ENCODE measurements at regions not wholly inside any gene's neighbourhood (a gene's known extent, or its start where the extent isn't known, plus 50 kb on each side); places are given as distances from the start of the nearest gene placed in this dataset.

- Mint-ChIP-seq H3K9me3 (no peaks in the 10 kb centered on the region), H3K36me3 (ENCODE audit: low read depth) (no peaks in the 10 kb centered on the region), H3K27me3 (no peaks in the 10 kb centered on the region), H3K4me1 (ENCODE audit: low read depth) (peaks cover 39% of the 10 kb centered on the region), H3K27ac (peak overlapping the region; percentile 92), H3K4me3 (peak overlapping the region; percentile 77)
These were observed 94.0 kb upstream of the NHSL1 start for GRCh38 chr6:138593124-138593877.

DNA sequence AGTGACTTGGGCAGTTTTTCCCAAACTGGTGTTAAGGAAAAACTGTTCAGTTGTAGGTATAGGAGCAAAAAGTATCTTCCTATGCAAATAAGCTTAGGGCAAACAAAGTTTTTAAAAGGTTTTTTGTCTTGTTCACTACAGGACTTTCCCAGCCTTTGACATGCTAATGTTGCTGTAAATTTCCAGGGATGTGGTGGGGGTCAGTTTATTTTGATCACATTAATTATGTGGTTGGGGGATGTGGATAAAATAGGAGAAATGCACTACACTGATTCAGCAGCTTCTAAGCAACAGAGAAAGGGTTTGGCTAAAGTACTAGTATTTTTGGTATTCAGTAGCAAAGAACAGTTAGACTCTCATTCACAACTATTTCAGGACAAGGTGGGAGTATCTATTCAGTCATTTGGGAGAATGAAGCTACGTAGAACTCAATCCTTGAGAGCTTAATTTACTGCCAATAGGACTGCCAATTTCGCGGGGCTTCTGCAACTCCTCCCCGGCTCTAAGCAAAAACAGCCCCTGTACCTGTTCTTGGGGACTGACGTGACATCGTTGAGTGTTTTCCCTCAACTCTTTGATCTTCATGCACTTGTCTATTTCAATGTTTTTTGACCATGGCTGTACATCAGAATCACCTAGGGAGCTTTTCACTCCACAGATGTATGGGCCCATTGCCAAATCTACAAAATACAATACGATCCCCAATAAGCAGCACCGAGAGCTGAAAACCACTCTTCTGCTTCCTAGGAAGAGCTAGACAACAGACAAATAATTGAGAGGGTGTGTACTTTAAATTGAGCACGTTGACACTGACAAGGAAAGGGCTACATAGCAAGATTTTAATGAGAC, 94.8 kb upstream of the NHSL1 start:
- no peaks in the 10 kb centered on the region for H3K9me3 Mint-ChIP-seq
- H3K4me1 Mint-ChIP-seq (ENCODE audit: low read depth), result peaks cover 34% of the 10 kb centered on the region
- H3K27ac Mint-ChIP-seq, result peak overlapping the region; percentile 92
- H3K27me3 Mint-ChIP-seq, result no peaks in the 10 kb centered on the region
- peak overlapping the region; percentile 77 for H3K4me3 Mint-ChIP-seq
- H3K36me3 Mint-ChIP-seq (ENCODE audit: low read depth), result no peaks in the 10 kb centered on the region

DNA sequence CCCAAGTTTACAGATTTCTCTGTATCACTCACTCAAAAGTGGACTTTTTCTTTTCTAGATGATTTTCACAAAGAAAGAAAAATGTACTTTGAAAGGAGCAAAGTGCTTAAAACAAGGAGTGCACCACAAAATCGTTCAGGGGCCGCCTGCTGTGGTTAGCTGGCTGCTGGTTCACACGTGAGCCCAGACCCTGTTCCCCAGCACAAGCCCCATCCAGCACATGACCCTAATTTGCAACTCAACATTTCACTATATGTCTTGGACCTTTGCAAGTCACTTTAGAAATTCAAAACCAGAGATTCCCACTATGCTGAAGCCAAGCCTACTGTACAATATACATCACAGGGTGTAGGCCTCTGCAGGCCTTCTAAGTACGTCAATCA, 95.5 kb upstream of the NHSL1 start:
- H3K4me3 Mint-ChIP-seq, result no peak overlapping the region
- peaks cover 34% of the 10 kb centered on the region for H3K4me1 Mint-ChIP-seq (ENCODE audit: low read depth)
- H3K9me3 Mint-ChIP-seq, result no peaks in the 10 kb centered on the region
- no peaks in the 10 kb centered on the region for H3K36me3 Mint-ChIP-seq (ENCODE audit: low read depth)
- H3K27me3 Mint-ChIP-seq, result no peaks in the 10 kb centered on the region
- H3K27ac Mint-ChIP-seq, result no peak overlapping the region

- Mint-ChIP-seq H3K36me3 (ENCODE audit: low read depth) (no peaks in the 10 kb centered on the region), H3K9me3 (no peaks in the 10 kb centered on the region), H3K27ac (no peak overlapping the region), H3K4me3 (no peak overlapping the region), H3K27me3 (peaks cover 6% of the 10 kb centered on the region), H3K4me1 (ENCODE audit: low read depth) (peaks cover 30% of the 10 kb centered on the region)
These were observed 96.8 kb upstream of the NHSL1 start for GRCh38 chr6:138596126-138596525.

DNA sequence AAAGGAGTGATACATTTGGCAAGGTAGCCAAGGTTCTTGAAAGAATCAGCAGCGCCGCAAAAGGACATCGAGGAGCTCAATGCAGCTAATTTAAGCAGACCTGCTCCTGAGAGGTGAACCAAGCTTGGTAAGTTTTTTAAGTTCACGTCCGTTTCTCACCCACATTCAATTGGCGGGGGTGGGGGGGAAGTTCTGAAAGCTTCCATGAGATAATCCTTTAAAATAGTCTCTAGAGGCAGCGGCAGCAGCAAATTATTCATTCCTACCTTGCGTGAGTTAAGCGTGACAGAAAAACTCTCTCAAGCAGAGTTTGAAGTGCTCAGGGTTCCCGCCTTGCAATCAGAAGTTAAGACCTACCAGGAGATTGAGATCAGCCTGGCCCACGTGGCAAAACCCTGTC, 97.3 kb upstream of the NHSL1 start:
- peaks cover 8% of the 10 kb centered on the region for H3K27me3 Mint-ChIP-seq
- no peaks in the 10 kb centered on the region for H3K36me3 Mint-ChIP-seq (ENCODE audit: low read depth)
- no peaks in the 10 kb centered on the region for H3K9me3 Mint-ChIP-seq
- no peak overlapping the region for H3K27ac Mint-ChIP-seq
- H3K4me3 Mint-ChIP-seq, result no peak overlapping the region
- H3K4me1 Mint-ChIP-seq (ENCODE audit: low read depth), result peaks cover 29% of the 10 kb centered on the region

DNA sequence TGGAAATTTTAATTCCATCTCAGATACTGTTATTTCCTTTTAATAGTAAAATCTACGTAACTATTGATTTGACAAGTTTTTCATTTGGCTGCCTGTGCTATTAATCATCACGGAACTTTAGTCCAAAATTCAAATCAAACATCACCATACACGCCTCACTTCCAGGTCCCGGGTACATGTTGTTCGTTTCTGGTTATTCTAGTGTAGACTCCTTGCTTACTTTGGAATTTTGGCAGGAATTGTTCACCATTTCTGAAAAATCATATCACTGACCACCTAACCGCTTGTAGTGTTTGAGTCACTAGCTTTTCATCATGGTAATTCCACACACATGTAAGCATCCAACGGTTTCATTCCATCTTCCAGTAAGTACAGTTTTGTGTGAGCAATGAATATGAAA, 98.0 kb upstream of the NHSL1 start:
- Mint-ChIP-seq H3K4me1 (ENCODE audit: low read depth) (peaks cover 22% of the 10 kb centered on the region), H3K27me3 (peaks cover 8% of the 10 kb centered on the region), H3K4me3 (no peak overlapping the region), H3K27ac (no peak overlapping the region), H3K9me3 (no peaks in the 10 kb centered on the region), H3K36me3 (ENCODE audit: low read depth) (no peaks in the 10 kb centered on the region)

GRCh38 chr6:138598562-138599173, 99.4 kb upstream of the NHSL1 start:
- Mint-ChIP-seq H3K27ac (no peak overlapping the region), H3K9me3 (no peaks in the 10 kb centered on the region), H3K27me3 (peaks cover 16% of the 10 kb centered on the region), H3K4me3 (no peak overlapping the region), H3K36me3 (ENCODE audit: low read depth) (no peaks in the 10 kb centered on the region), H3K4me1 (ENCODE audit: low read depth) (peaks cover 9% of the 10 kb centered on the region)

GRCh38 chr6:138600261-138600660, 101.0 kb upstream of the NHSL1 start:
- no peak overlapping the region for H3K4me3 Mint-ChIP-seq
- no peaks in the 10 kb centered on the region for H3K9me3 Mint-ChIP-seq
- H3K4me1 Mint-ChIP-seq (ENCODE audit: low read depth), result no peaks in the 10 kb centered on the region
- H3K27me3 Mint-ChIP-seq, result peaks cover 24% of the 10 kb centered on the region
- no peak overlapping the region for H3K27ac Mint-ChIP-seq
- H3K36me3 Mint-ChIP-seq (ENCODE audit: low read depth), result no peaks in the 10 kb centered on the region

GRCh38 chr6:138600726-138601125, 101.4 kb upstream of the NHSL1 start:
- Mint-ChIP-seq H3K27me3 (peaks cover 24% of the 10 kb centered on the region), H3K27ac (no peak overlapping the region), H3K4me1 (ENCODE audit: low read depth) (no peaks in the 10 kb centered on the region), H3K9me3 (no peaks in the 10 kb centered on the region), H3K36me3 (ENCODE audit: low read depth) (no peaks in the 10 kb centered on the region), H3K4me3 (no peak overlapping the region)

DNA sequence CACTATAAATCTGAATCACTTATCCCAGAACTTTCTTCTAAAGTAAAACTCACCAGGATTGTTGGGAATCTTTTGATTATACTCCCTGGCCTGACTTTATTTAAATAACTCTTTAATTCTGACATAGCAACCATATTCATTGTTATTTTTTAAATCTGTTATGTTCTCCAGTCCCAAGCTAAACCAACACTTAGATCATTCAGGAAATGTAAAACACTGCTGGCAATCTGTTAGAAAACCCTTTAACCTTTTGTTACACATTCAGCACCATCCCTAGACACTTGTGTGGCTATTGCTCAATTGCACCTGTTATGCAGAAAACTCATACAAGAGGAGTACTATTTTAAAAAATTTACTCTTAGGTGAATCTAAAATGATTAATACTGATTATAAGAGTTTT, 101.8 kb upstream of the NHSL1 start:
- Mint-ChIP-seq H3K27me3 (peaks cover 24% of the 10 kb centered on the region), H3K4me1 (ENCODE audit: low read depth) (no peaks in the 10 kb centered on the region), H3K27ac (no peak overlapping the region), H3K4me3 (no peak overlapping the region), H3K9me3 (no peaks in the 10 kb centered on the region), H3K36me3 (ENCODE audit: low read depth) (no peaks in the 10 kb centered on the region)

- Mint-ChIP-seq H3K4me1 (ENCODE audit: low read depth) (no peaks in the 10 kb centered on the region), H3K4me3 (no peak overlapping the region), H3K27me3 (peaks cover 25% of the 10 kb centered on the region), H3K36me3 (ENCODE audit: low read depth) (no peaks in the 10 kb centered on the region), H3K9me3 (no peaks in the 10 kb centered on the region), H3K27ac (no peak overlapping the region)
These were observed 106.7 kb upstream of the NHSL1 start for GRCh38 chr6:138605958-138606357.

GRCh38 chr6:138607478-138608433, 108.5 kb upstream of the NHSL1 start:
- no peak overlapping the region for H3K27ac Mint-ChIP-seq

GRCh38 chr6:138608896-138609295, 109.6 kb upstream of the NHSL1 start:
- peaks cover 12% of the 10 kb centered on the region for H3K27me3 Mint-ChIP-seq
- no peak overlapping the region for H3K4me3 Mint-ChIP-seq
- no peaks in the 10 kb centered on the region for H3K4me1 Mint-ChIP-seq (ENCODE audit: low read depth)
- H3K9me3 Mint-ChIP-seq, result no peaks in the 10 kb centered on the region
- no peak overlapping the region for H3K27ac Mint-ChIP-seq
- H3K36me3 Mint-ChIP-seq (ENCODE audit: low read depth), result no peaks in the 10 kb centered on the region

More at GRCh38 chr6:138607478-138608433, 108.5 kb upstream of the NHSL1 start:
- Mint-ChIP-seq H3K4me1 (ENCODE audit: low read depth) (no peaks in the 10 kb centered on the region), H3K36me3 (ENCODE audit: low read depth) (no peaks in the 10 kb centered on the region), H3K4me3 (no peak overlapping the region), H3K27me3 (peaks cover 19% of the 10 kb centered on the region), H3K9me3 (no peaks in the 10 kb centered on the region)

GRCh38 chr6:138609801-138610430, 110.6 kb upstream of the NHSL1 start:
- Mint-ChIP-seq H3K27me3 (peaks cover 7% of the 10 kb centered on the region), H3K4me3 (no peak overlapping the region), H3K36me3 (ENCODE audit: low read depth) (no peaks in the 10 kb centered on the region), H3K27ac (no peak overlapping the region), H3K4me1 (ENCODE audit: low read depth) (no peaks in the 10 kb centered on the region), H3K9me3 (no peaks in the 10 kb centered on the region)

All from stimulated activated naive CD8-positive, alpha-beta T cell treated with anti-CD3 and anti-CD28 coated beads, Interleukin-15, Interleukin-2, amounts not matched to agents 100 ng/mL and 50 ng/mL, for 24 hours (primary cell).